BJ (cell line): ENCODE measurements at regions not wholly inside any gene's neighbourhood (a gene's known extent, or its start where the extent isn't known, plus 50 kb on each side); places are given as distances from the start of the nearest gene placed in this dataset.

Experiments used
- CTCF ChIA-PET: fragments of 350-600 bp; formaldehyde crosslinking; extraction: SDS; loops from one replicate; lab custom pipeline; 2021; ENCODE audit warnings: antibody characterized with exemption, inconsistent platforms; lab: Yijun Ruan, JAX
- POLR2A ChIA-PET: fragments of 300-600 bp; sonication (Branson Sonifier 250); formaldehyde crosslinking; extraction: SDS; loops from one replicate; lab custom pipeline; 2021; ENCODE audit warnings: antibody characterized with exemption; lab: Charles Lee
- DNase-seq: peaks from one replicate; pipeline ENCODE4 v3.0.0-alpha.2; 2011; ENCODE audit warnings: low read depth
- H3K27me3 ChIP-seq: 2 replicates; pipeline ENCODE4 v1.6.0; 2011; ENCODE audit warnings: low read length; ENCODE audit not compliant: control insufficient read depth, insufficient read depth
- H3K36me3 ChIP-seq: 2 replicates; pipeline ENCODE4 v1.5.1; 2011; ENCODE audit warnings: low read length; ENCODE audit not compliant: control insufficient read depth, insufficient read depth
- H3K4me3 ChIP-seq: 2 replicates; pipeline ENCODE4 v1.5.1; 2011; ENCODE audit warnings: low read depth, mild to moderate bottlenecking, control low read depth, low read length
- TF ChIP-seq, protein P1 (sequence below): IDR thresholded peaks from 2 replicates; pipeline ENCODE4 v1.5.1; 2011; ENCODE audit warnings: low read depth, mild to moderate bottlenecking, control low read depth, inconsistent platforms, low read length, moderate library complexity; ENCODE audit not compliant: insufficient read depth

DNA sequence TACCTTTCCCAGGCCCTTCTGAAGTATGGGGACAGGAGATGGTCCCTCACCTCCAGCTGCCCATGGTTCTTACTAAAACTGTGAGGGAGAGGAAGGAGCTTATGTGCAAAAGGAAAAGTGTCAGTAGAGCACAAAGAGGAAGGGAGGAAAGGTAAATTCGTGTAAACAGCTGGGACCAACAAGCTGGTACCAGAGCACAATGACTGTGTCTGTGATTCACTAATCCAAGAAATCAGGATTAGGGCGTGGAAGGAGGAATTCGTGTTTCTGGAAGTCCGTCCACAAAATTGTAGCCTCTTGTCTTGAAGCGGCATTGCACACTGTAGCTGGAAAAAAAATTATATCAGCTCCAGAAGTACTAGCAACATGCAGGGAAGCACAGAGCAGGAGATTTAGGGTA lies 129.0 kb upstream of the RREB1 start:
- no peak overlapping the region for H3K4me3 ChIP-seq
- TF ChIP-seq, protein P1, sequence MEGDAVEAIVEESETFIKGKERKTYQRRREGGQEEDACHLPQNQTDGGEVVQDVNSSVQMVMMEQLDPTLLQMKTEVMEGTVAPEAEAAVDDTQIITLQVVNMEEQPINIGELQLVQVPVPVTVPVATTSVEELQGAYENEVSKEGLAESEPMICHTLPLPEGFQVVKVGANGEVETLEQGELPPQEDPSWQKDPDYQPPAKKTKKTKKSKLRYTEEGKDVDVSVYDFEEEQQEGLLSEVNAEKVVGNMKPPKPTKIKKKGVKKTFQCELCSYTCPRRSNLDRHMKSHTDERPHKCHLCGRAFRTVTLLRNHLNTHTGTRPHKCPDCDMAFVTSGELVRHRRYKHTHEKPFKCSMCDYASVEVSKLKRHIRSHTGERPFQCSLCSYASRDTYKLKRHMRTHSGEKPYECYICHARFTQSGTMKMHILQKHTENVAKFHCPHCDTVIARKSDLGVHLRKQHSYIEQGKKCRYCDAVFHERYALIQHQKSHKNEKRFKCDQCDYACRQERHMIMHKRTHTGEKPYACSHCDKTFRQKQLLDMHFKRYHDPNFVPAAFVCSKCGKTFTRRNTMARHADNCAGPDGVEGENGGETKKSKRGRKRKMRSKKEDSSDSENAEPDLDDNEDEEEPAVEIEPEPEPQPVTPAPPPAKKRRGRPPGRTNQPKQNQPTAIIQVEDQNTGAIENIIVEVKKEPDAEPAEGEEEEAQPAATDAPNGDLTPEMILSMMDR: no peak
- ChIA-PET POLR2A (no interaction called here), CTCF (no interaction called here)
- no peak for DNase-seq
- H3K27me3 ChIP-seq: no peaks in the 10 kb centered on the region; the same call in 1 of the 2 replicates
- H3K36me3 ChIP-seq: no peaks in the 10 kb centered on the region

DNA sequence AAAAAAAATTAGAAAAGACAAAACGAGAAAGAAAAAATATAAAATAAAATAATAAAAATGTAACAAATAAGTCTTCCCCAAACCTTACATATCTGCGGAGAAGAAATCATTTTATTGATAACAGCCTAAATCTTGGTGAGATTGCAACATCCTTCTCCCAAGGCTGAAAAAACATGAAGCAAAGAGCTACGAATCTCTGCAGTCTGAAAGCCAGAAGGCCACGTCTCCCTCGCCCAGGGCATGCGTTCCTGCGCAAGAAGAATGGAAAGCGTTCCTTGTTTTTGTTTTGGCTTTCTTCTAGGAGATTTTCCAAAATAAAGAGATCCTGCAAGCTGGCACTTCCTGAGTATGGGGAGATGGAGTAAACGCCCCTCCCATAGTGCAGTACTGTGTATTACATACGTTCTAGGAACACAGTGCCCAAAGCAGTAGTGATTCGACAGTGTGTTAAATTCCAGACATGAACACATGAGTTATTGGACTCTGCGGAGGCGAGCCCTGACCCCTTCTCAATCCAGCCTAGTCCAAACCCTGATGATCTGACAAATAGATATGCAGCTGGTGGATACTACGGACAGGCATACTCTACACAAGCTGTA lies 126.7 kb upstream of the RREB1 start:
- ChIA-PET POLR2A (no interaction called here), CTCF (no interaction called here)
- TF ChIP-seq, protein P1: no peak
- Histone ChIP-seq H3K36me3 (no peaks in the 10 kb centered on the region), H3K4me3 (no peak overlapping the region), H3K27me3 (no peaks in the 10 kb centered on the region; the same call in 1 of the 2 replicates)
- DNase-seq: no peak

DNA sequence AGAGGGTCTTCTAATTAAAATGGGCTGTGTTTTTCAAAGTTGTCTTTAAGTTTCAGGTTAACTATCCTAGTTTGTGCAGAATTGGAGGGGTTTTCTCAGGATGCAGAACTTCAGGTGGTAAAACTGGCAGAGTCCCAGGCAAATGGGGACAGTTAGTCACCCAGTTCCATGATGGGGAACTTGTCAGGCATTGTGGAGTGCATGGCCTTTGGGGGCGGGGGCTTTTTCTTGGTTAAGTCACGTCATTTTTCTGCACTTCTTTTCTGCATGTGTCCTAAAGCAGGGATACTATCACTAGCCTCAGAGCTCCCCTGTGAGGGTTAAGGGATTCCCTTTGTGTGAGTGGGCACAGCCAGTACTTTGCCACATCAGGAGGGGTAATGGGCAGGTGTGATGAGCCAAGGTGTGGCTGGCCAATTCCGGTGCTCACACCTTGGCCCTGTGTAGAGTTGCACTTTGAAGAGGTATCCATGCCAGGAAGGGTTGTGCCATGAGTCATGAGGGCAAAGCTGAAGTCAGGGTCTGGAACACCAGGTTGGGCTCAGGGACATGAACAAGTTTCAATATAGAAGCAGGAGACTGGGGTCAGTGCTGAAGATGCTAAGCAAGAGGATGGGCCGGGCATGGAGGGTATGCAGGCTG lies 126.0 kb upstream of the RREB1 start:
- H3K36me3 ChIP-seq: no peaks in the 10 kb centered on the region
- no peak for DNase-seq
- ChIA-PET CTCF (no interaction called here), POLR2A (no interaction called here)
- TF ChIP-seq, protein P1: no peak
- no peak overlapping the region for H3K4me3 ChIP-seq
- H3K27me3 ChIP-seq: no peaks in the 10 kb centered on the region; the same call in 1 of the 2 replicates

DNA sequence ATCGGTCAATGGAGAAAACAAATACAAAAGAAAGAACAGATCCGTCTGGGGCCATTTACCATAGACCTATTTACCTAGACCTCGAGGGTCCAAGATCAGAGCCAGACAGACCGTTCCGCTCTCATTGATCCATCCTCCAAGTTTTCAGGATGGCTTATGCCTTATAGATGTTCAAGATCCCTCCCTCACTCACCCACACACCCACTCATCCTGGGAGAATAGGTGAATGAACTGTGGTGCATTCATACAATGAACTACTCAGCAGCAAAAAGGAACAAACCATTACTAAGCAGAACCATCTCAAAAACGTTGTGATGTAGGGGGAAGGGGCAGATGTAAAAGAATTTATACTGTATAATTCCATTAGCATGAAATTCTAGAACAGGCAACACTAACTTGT lies 125.1 kb upstream of the RREB1 start:
- Histone ChIP-seq H3K36me3 (no peaks in the 10 kb centered on the region), H3K27me3 (no peaks in the 10 kb centered on the region; the same call in 1 of the 2 replicates), H3K4me3 (no peak overlapping the region)
- ChIA-PET CTCF (no interaction called here), POLR2A (no interaction called here)
- TF ChIP-seq, protein P1: no peak
- no peak for DNase-seq

DNA sequence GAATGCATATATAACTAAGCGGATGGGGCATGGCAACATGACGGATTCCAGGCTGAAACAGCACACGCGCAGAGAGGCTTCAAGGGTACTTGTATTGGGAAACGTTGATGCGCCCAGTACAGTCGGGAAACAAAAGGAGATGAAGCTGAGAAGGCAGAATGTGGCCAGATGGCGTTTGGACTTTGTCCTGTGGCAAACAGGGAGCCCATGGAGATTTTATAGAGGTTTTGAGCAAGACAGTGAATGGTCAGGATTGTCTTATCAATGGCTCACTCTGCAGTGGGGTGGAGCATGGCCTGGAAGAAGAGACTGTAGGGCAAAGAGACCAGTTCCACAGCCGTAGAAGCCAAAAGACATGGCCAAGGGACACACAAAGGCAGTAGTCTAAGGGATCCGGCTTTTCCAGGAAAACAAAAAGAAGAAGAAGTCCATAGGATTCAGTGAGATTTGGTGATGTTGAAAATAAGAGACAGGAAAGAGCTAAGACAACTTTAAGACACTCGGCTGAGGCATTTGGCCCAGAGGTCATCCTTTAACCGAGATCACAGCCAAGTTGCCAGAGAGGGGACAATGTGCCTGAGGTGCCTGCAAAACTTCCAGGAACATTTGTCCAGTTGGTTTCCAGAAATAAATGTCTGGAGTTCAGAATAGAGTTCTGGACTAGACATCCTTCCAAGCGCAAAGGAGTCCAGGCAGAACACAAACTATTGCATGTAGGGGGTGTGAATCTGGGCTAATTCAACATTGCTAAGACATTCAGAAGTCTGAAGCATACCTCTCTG lies 123.0 kb upstream of the RREB1 start:
- ChIA-PET CTCF (no interaction called here), POLR2A (no interaction called here)
- H3K27me3 ChIP-seq: no peaks in the 10 kb centered on the region; the same call in 1 of the 2 replicates
- TF ChIP-seq, protein P1: no peak
- H3K4me3 ChIP-seq: no peak overlapping the region
- no peak for DNase-seq
- H3K36me3 ChIP-seq: no peaks in the 10 kb centered on the region
